Esophagus muscularis mucosa (tissue), 4 donors: ENCODE measurements at regions not wholly inside any gene's neighbourhood (a gene's known extent, or its start where the extent isn't known, plus 50 kb on each side); places are given as distances from the start of the nearest gene placed in this dataset.

Source experiments
- DNase-seq: peaks from one replicate; pipeline ENCODE4 v3.0.0-alpha.2; 2017; ENCODE audit errors: extremely low spot score
- H3K27ac ChIP-seq, 4 donors: fragments of 200-600 bp; sonication (generic); replicated peaks in 1 of 4; 1 replicate in 3 of 4; 2 replicates in 1 of 4; pipeline ENCODE4 v1.5.1; 2016 to 2019; ENCODE audit warnings: mild to moderate bottlenecking in 1 of 4
- H3K27me3 ChIP-seq, 4 donors: fragments of 200-600 bp; sonication (generic); one replicate each; pipeline versions ENCODE4 v1.5.1 to v1.6.0; 2016 to 2019
- H3K36me3 ChIP-seq, 4 donors: fragments of 200-600 bp; sonication (generic); one replicate each; pipeline ENCODE4 v1.5.1; 2016 to 2019
- H3K4me1 ChIP-seq, 4 donors: fragments of 200-600 bp; sonication (generic); one replicate each; pipeline ENCODE4 v1.5.1; 2016 to 2019
- H3K4me3 ChIP-seq, 4 donors: fragments of 200-600 bp; sonication (generic); 1 replicate in 2 of 4; 2 replicates in 2 of 4; pipeline ENCODE4 v1.5.1; 2016 to 2019; ENCODE audit warnings: mild to moderate bottlenecking in 4 of 4, moderate library complexity in 1 of 4
- H3K9me3 ChIP-seq, 4 donors: fragments of 200-600 bp; sonication (generic); 1 replicate in 3 of 4; 2 replicates in 1 of 4; pipeline ENCODE4 v1.5.1; 2016 to 2019
- CTCF ChIP-seq, 3 experiments: fragments of 200-600 bp in 2 of 3; fragments of 450-650 bp in 1 of 3; sonication (generic) in 2 of 3; IDR thresholded peaks; one replicate each; pipeline ENCODE4 v1.5.1; 2017 to 2019; ENCODE audit warnings: antibody characterized with exemption in 3 of 3, mild to moderate bottlenecking in 2 of 3, moderate library complexity in 1 of 3
- EP300 ChIP-seq: sonication (generic); formaldehyde crosslinking; IDR thresholded peaks from one replicate; pipeline ENCODE4 v1.6.1; 2017; ENCODE audit warnings: antibody characterized with exemption
- POLR2A ChIP-seq: fragments of 450-650 bp; IDR thresholded peaks from one replicate; pipeline ENCODE4 v1.6.1; 2017; ENCODE audit warnings: antibody characterized with exemption, moderate library complexity, mild to moderate bottlenecking, low read depth
- POLR2AphosphoS5 ChIP-seq, 2 donors: sonication (generic); formaldehyde crosslinking; IDR thresholded peaks; one replicate each; pipeline ENCODE4 v1.6.1; 2017; ENCODE audit warnings: antibody characterized with exemption in 2 of 2
- WGBS: methylation state at CpG from one replicate; pipeline ENCODE4 v1.1.5; 2018; 5-methylcytosine and 5-hydroxymethylcytosine counted together
- intact Hi-C: fragments of 100-400 bp; cut with DNase I; formaldehyde crosslinking; loops from one replicate; pipeline ENCODE4 v1.15.1; 2023

GRCh38 chr12:86662464-86662863 lies 406.3 kb upstream of the MGAT4C start:
- no peak for TF ChIP-seq EP300
- TF ChIP-seq POLR2AphosphoS5 (IDR thresholded peaks at IDR 0.05) = no peak
- no peak for TF ChIP-seq POLR2A
- no peak for TF ChIP-seq CTCF (IDR thresholded peaks at IDR 0.05)
- Histone ChIP-seq H3K27me3 (no peaks in the 10 kb centered on the region), H3K27ac (no peak overlapping the region), H3K4me1 (no peaks in the 10 kb centered on the region), H3K4me3 (no peak overlapping the region), H3K36me3 (no peaks in the 10 kb centered on the region), H3K9me3 (no peaks in the 10 kb centered on the region)
- WGBS = 60% methylated on average over 1 of the region's 1 CpG
- DNase-seq = no peak
- intact Hi-C loops = no loop called here

DNA sequence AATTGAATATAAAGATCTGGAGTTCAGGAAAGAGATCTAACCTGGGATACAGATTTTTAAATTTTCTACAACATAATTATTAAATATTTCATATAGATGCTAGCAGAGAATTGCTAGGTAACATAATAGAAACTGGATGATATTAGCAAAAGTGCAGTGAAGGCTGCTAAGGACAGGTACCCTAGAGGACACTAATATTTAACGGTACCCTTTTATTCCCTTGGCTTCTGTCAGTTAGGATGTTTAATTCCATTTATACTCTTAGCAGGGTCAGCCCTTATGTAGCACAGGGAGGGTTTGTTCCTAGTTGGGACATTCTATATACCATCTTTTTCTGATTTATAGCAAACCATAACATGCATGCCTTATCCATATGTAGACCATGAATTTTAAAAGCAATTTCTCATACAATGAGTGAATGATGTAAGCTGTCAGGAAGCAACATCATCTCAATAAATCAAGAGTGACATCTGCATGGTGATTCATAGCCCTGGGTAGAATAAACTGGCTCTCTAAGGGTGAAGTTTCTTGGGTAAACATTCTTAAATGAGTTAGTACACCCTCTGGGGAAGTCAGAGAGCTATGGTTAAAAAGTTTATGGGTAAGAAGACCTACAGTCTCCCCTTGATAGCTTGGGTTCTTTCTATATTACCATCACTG lies 404.4 kb upstream of the MGAT4C start:
- TF ChIP-seq EP300 (no peak), CTCF (IDR thresholded peaks at IDR 0.05) (no peak), POLR2AphosphoS5 (IDR thresholded peaks at IDR 0.05) (no peak)
- 81% methylated on average over 1 of the region's 1 CpG for WGBS
- intact Hi-C loops = no loop called here

GRCh38 chr12:86659985-86660384 lies 403.8 kb upstream of the MGAT4C start:
- TF ChIP-seq POLR2A (no peak), CTCF (IDR thresholded peaks at IDR 0.05) (no peak), EP300 (no peak), POLR2AphosphoS5 (IDR thresholded peaks at IDR 0.05) (no peak)
- H3K36me3 ChIP-seq = no peaks in the 10 kb centered on the region
- H3K4me3 ChIP-seq = no peak overlapping the region
- no peak for DNase-seq
- no peak overlapping the region for H3K27ac ChIP-seq
- no peaks in the 10 kb centered on the region for H3K27me3 ChIP-seq
- no peaks in the 10 kb centered on the region for H3K9me3 ChIP-seq
- WGBS = 58% methylated on average over 2 of the region's 2 CpGs
- no peaks in the 10 kb centered on the region for H3K4me1 ChIP-seq
- intact Hi-C loops = no loop called here

More for the DNA sequence above, 404.4 kb upstream of the MGAT4C start:
- Histone ChIP-seq H3K4me1 (no peaks in the 10 kb centered on the region), H3K27me3 (no peaks in the 10 kb centered on the region), H3K27ac (no peak overlapping the region), H3K36me3 (no peaks in the 10 kb centered on the region), H3K9me3 (no peaks in the 10 kb centered on the region), H3K4me3 (no peak overlapping the region)
- no peak for DNase-seq

GRCh38 chr12:86658303-86658702 lies 402.1 kb upstream of the MGAT4C start:
- H3K27me3 ChIP-seq = no peaks in the 10 kb centered on the region
- H3K4me1 ChIP-seq = no peaks in the 10 kb centered on the region
- H3K9me3 ChIP-seq = no peaks in the 10 kb centered on the region
- intact Hi-C loops = no loop called here
- TF ChIP-seq EP300 (no peak), POLR2A (no peak), POLR2AphosphoS5 (IDR thresholded peaks at IDR 0.05) (no peak), CTCF (IDR thresholded peaks at IDR 0.05) (no peak)
- H3K36me3 ChIP-seq = no peaks in the 10 kb centered on the region
- H3K4me3 ChIP-seq = no peak overlapping the region
- no peak for DNase-seq
- H3K27ac ChIP-seq = no peak overlapping the region

DNA sequence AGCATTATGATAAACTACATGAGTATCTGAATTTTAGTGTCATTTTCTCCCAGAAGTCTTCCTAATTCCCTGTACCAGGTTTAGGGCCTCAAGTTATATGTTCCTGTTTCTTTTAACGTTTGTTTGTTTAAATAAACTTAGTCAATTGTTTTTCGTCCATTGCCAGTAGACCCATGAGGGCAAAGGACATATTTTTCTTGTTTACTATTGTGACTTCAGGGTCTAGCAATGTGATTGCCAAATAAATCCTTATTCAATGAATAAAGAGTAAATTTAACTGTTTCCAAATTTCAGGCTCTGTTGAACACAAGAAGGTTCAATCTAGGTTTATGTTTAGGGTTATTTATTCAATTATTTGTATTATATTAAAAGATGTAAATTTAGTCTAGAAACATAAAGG lies 391.6 kb upstream of the MGAT4C start:
- WGBS = 89% methylated on average over 2 of the region's 2 CpGs
- intact Hi-C loops = no loop called here
- Histone ChIP-seq H3K27ac (no peak overlapping the region), H3K4me1 (no peaks in the 10 kb centered on the region), H3K9me3 (no peaks in the 10 kb centered on the region), H3K36me3 (no peaks in the 10 kb centered on the region), H3K27me3 (no peaks in the 10 kb centered on the region), H3K4me3 (no peak overlapping the region)
- no peak for TF ChIP-seq EP300
- DNase-seq = no peak
